H1 (cell line): ENCODE measurements at regions not wholly inside any gene's neighbourhood (a gene's known extent, or its start where the extent isn't known, plus 50 kb on each side); places are given as distances from the start of the nearest gene placed in this dataset.

Experiments used
- CTCF ChIA-PET: fragments of 300-600 bp; sonication (Branson Sonifier 250); formaldehyde crosslinking; loops from one replicate; lab custom pipeline; 2021; ENCODE audit not compliant: partially characterized antibody; lab: Charles Lee
- POLR2A ChIA-PET: fragments of 300-600 bp; sonication (Branson Sonifier 250); formaldehyde crosslinking; loops from one replicate; lab custom pipeline; 2021; ENCODE audit warnings: inconsistent platforms; ENCODE audit not compliant: partially characterized antibody; lab: Charles Lee
- DNase-seq, 2 experiments: peaks; one replicate each; pipeline versions ENCODE4 v3.0.0 to v3.0.0-alpha.2; 2010 to 2022; ENCODE audit warnings: low spot score in 2 of 2, low read depth in 1 of 2, mixed read lengths in 1 of 2
- FAIRE-seq: peaks from 2 replicates; lab custom pipeline; 2011; peaks lifted over from hg19 to GRCh38; lab: Jason Lieb, UNC
- H2AFZ ChIP-seq: 2 replicates; pipeline ENCODE4 v1.8.1; 2012; ENCODE audit warnings: low read length, inconsistent platforms
- H2AK5ac ChIP-seq: 2 replicates; pipeline ENCODE4 v1.6.1; 2013; ENCODE audit warnings: low read depth, low read length
- H2BK120ac ChIP-seq: replicated peaks from 2 replicates; pipeline ENCODE3; 2013; ENCODE audit warnings: low read depth, low read length, inconsistent platforms
- H2BK12ac ChIP-seq: 2 replicates; pipeline ENCODE4 v1.6.1; 2013; ENCODE audit warnings: low read depth, low read length
- H2BK15ac ChIP-seq: 2 replicates; pipeline ENCODE4 v1.6.1; 2013; ENCODE audit warnings: low read length
- H2BK20ac ChIP-seq: 2 replicates; pipeline ENCODE4 v1.6.1; 2013; ENCODE audit warnings: low read length
- H2BK5ac ChIP-seq: 2 replicates; pipeline ENCODE4 v1.6.1; 2013; ENCODE audit warnings: low read depth, low read length
- H3K14ac ChIP-seq: 2 replicates; pipeline ENCODE4 v1.6.1; 2013; ENCODE audit warnings: inconsistent platforms; ENCODE audit not compliant: insufficient read length
- H3K18ac ChIP-seq: 2 replicates; pipeline ENCODE4 v1.6.1; 2013; ENCODE audit warnings: low read length; ENCODE audit errors: extremely low read depth
- H3K23ac ChIP-seq: 2 replicates; pipeline ENCODE4 v1.6.1; 2013; ENCODE audit warnings: inconsistent platforms; ENCODE audit not compliant: insufficient read length
- H3K23me2 ChIP-seq: 2 replicates; pipeline ENCODE4 v1.6.1; 2013; ENCODE audit warnings: low read depth, low read length
- H3K27ac ChIP-seq: 2 replicates; pipeline ENCODE4 v1.6.1; 2011; ENCODE audit warnings: low read depth, low read length, inconsistent platforms
- H3K27me3 ChIP-seq, 4 experiments: replicated peaks in 1 of 4; 1 replicate in 1 of 4; 2 replicates in 3 of 4; pipeline versions ENCODE4 v1.6.1 to v1.8.1; 2011 to 2013; ENCODE audit warnings: low read length in 3 of 4, mild to moderate bottlenecking in 3 of 4, inconsistent platforms in 2 of 4, mixed read lengths in 2 of 4, moderate library complexity in 1 of 4; ENCODE audit not compliant: control insufficient read depth in 3 of 4, insufficient read depth in 3 of 4; ENCODE audit errors: extremely low read depth in 1 of 4
- H3K36me3 ChIP-seq, 4 experiments: 2 replicates each; pipeline versions ENCODE4 v1.6.1 to v1.8.1; 2011 to 2013; ENCODE audit warnings: mild to moderate bottlenecking in 4 of 4, low read length in 3 of 4, moderate library complexity in 2 of 4, control low read depth in 1 of 4, inconsistent platforms in 1 of 4; ENCODE audit not compliant: insufficient read depth in 4 of 4, control insufficient read depth in 2 of 4
- H3K4ac ChIP-seq: replicated peaks from 2 replicates; pipeline ENCODE3; 2013; ENCODE audit warnings: low read length, low read depth, mixed read lengths, inconsistent platforms; ENCODE audit not compliant: insufficient read length
- H3K4me1 ChIP-seq, 4 experiments: replicated peaks in 1 of 4; 1 replicate in 1 of 4; 2 replicates in 3 of 4; pipeline versions ENCODE4 v1.6.1 to v1.8.1; 2011 to 2013; ENCODE audit warnings: low read length in 3 of 4, inconsistent platforms in 2 of 4, mixed read lengths in 1 of 4; ENCODE audit not compliant: insufficient read depth in 4 of 4, control insufficient read depth in 3 of 4
- H3K4me2 ChIP-seq, 2 experiments: 2 replicates each; pipeline versions ENCODE4 v1.6.1 to v1.8.1; 2011 to 2013; ENCODE audit warnings: low read depth in 2 of 2, low read length in 2 of 2, control low read depth in 1 of 2, inconsistent platforms in 1 of 2, mild to moderate bottlenecking in 1 of 2; ENCODE audit not compliant: insufficient read depth in 1 of 2
- H3K4me3 ChIP-seq, 4 experiments: fragments of 200-600, 300-600 bp in 1 of 4; sonication (generic), shearing (Covaris generic), sonication (Bioruptor Twin) in 1 of 4; 2 replicates each; pipeline versions ENCODE4 v1.5.1 to v1.8.1; 2011 to 2016; ENCODE audit warnings: low read length in 4 of 4, low read depth in 3 of 4, control low read depth in 2 of 4, inconsistent platforms in 2 of 4, mild to moderate bottlenecking in 2 of 4, mixed read lengths in 1 of 4, moderate library complexity in 1 of 4; ENCODE audit not compliant: insufficient read depth in 2 of 4; ENCODE audit errors: extremely low read depth in 1 of 4
- H3K56ac ChIP-seq: replicated peaks from 2 replicates; pipeline ENCODE3; 2013; ENCODE audit warnings: low read depth, mild to moderate bottlenecking, mixed read lengths, low read length, inconsistent platforms; ENCODE audit not compliant: insufficient read length
- H3K79me1 ChIP-seq: 2 replicates; pipeline ENCODE4 v1.6.1; 2013; ENCODE audit warnings: low read depth, low read length, control low read depth
- H3K79me2 ChIP-seq, 2 experiments: 2 replicates each; pipeline versions ENCODE4 v1.6.1 to v1.8.1; 2012 to 2013; ENCODE audit warnings: low read length in 2 of 2, mild to moderate bottlenecking in 2 of 2, inconsistent platforms in 1 of 2; ENCODE audit not compliant: insufficient read depth in 2 of 2, control insufficient read depth in 1 of 2
- H3K9ac ChIP-seq, 4 experiments: replicated peaks in 1 of 4; 1 replicate in 1 of 4; 2 replicates in 3 of 4; pipeline versions ENCODE4 v1.6.1 to v1.8.1; 2011 to 2013; ENCODE audit warnings: low read depth in 3 of 4, low read length in 3 of 4, control low read depth in 2 of 4, mild to moderate bottlenecking in 2 of 4, moderate library complexity in 2 of 4, inconsistent platforms in 1 of 4; ENCODE audit errors: extremely low read depth in 1 of 4
- H3K9me3 ChIP-seq, 2 experiments: 2 replicates each; pipeline versions ENCODE4 v1.6.1 to v1.8.1; 2012 to 2013; ENCODE audit warnings: mild to moderate bottlenecking in 2 of 2, moderate library complexity in 2 of 2, control low read depth in 1 of 2, inconsistent platforms in 1 of 2, low read depth in 1 of 2, low read length in 1 of 2, mixed read lengths in 1 of 2; ENCODE audit not compliant: insufficient read depth in 2 of 2
- H4K20me1 ChIP-seq, 2 experiments: replicated peaks in 1 of 2; 2 replicates each; pipeline versions ENCODE3 to v1.8.1; 2011 to 2013; ENCODE audit warnings: inconsistent platforms in 2 of 2, low read length in 2 of 2, mild to moderate bottlenecking in 1 of 2; ENCODE audit not compliant: insufficient read depth in 2 of 2, control insufficient read depth in 1 of 2
- H4K5ac ChIP-seq: 2 replicates; pipeline ENCODE4 v1.6.1; 2013; ENCODE audit warnings: low read length, low read depth, mixed read lengths, inconsistent platforms; ENCODE audit not compliant: insufficient read length
- H4K8ac ChIP-seq: 2 replicates; pipeline ENCODE4 v1.8.0; 2013; ENCODE audit warnings: mild to moderate bottlenecking, moderate library complexity, low read length, inconsistent platforms; ENCODE audit not compliant: insufficient read depth; ENCODE audit errors: extremely low read depth
- H4K91ac ChIP-seq: replicated peaks from 2 replicates; pipeline ENCODE3; 2013; ENCODE audit warnings: low read length, mixed read lengths, inconsistent platforms; ENCODE audit not compliant: insufficient read length
- CHD7 ChIP-seq: fragments of 300-600 bp; sonication (generic); IDR thresholded peaks from 2 replicates; pipeline ENCODE4 v1.7.1; 2012; ENCODE audit warnings: low read length, moderate library complexity, mild to moderate bottlenecking, inconsistent platforms; ENCODE audit not compliant: insufficient replicate concordance
- WGBS, 2 experiments: shearing (Covaris generic) in 1 of 2; methylation state at CpG; one replicate each; pipeline versions ENCODE4 v1.1.6 to v1.1.7; 2013 to 2015; ENCODE audit warnings: low lambda C conversion rate in 2 of 2, mixed read lengths in 2 of 2, inconsistent platforms in 1 of 2, low coverage in 1 of 2, missing lambda C conversion rate in 1 of 2; ENCODE audit not compliant: insufficient replicate concordance in 2 of 2, insufficient coverage in 1 of 2, insufficient read length in 1 of 2; ENCODE audit errors: extremely low coverage in 1 of 2, missing lambda C conversion rate in 1 of 2; 5-methylcytosine and 5-hydroxymethylcytosine counted together

- ChIA-PET CTCF (no interaction called here), POLR2A (no interaction called here)
- no peaks in the 10 kb centered on the region for H4K20me1 ChIP-seq
- H2BK20ac ChIP-seq, result no peak overlapping the region
- no peak overlapping the region for H2AFZ ChIP-seq
- 86% methylated on average over 1 of the region's 1 CpG; no CpG with 5 or more reads in 1 of the 2 experiments for WGBS, 2 experiments
- H3K9ac ChIP-seq, result no peak overlapping the region
- H3K4me3 ChIP-seq, result no peak overlapping the region
- no peak overlapping the region for H3K4ac ChIP-seq
- no peak overlapping the region for H2BK12ac ChIP-seq
- no peak overlapping the region for H3K4me2 ChIP-seq
- no peak overlapping the region for H2BK15ac ChIP-seq
- H4K5ac ChIP-seq, result no peak overlapping the region
- peaks cover 0 to 3% (median 0%) of the 10 kb centered on the region in 4 experiments; a peak in 1 of 7 replicates for H3K4me1 ChIP-seq
- no peak overlapping the region for H3K56ac ChIP-seq
- no peaks in the 10 kb centered on the region for H3K27me3 ChIP-seq
- H3K18ac ChIP-seq, result no peak overlapping the region
- H2BK5ac ChIP-seq, result no peak overlapping the region
- no peaks in the 10 kb centered on the region for H3K79me2 ChIP-seq
- H3K23me2 ChIP-seq, result no peaks in the 10 kb centered on the region
- H3K23ac ChIP-seq, result no peak overlapping the region
- no peaks in the 10 kb centered on the region for H3K9me3 ChIP-seq
- no peak overlapping the region for H4K91ac ChIP-seq
- no peak overlapping the region for H2BK120ac ChIP-seq
- no peak overlapping the region for H3K27ac ChIP-seq
- DNase-seq (no peak), FAIRE-seq (no peak)
- no peak overlapping the region for H3K14ac ChIP-seq
- no peaks in the 10 kb centered on the region for H3K79me1 ChIP-seq
- no peaks in the 10 kb centered on the region for H3K36me3 ChIP-seq
- no peak overlapping the region for H2AK5ac ChIP-seq
- no peak overlapping the region for H4K8ac ChIP-seq
- no peak for TF ChIP-seq CHD7
Measured at GRCh38 chr12:97162173-97162572, 255.1 kb downstream of the NEDD1 start.
